CD4-positive, alpha-beta T cell treated with Interleukin-1 beta for 1 hour (primary cell): ENCODE measurements at regions not wholly inside any gene's neighbourhood (a gene's known extent, or its start where the extent isn't known, plus 50 kb on each side); places are given as distances from the start of the nearest gene placed in this dataset.

Source experiments
- DNase-seq, 2 donors: peaks; one replicate each; pipeline ENCODE4 v3.0.0-alpha.2; 2020 to 2022

GRCh38 chrY:26408671-26409328 lies 786.9 kb downstream of the CDY1 start:
- DNase-seq: no peak

GRCh38 chrY:26409329-26409712 lies 787.4 kb downstream of the CDY1 start:
- DNase-seq: no peak
